ENCODE measurements at regions not wholly inside any gene's neighbourhood (a gene's known extent, or its start where the extent isn't known, plus 50 kb on each side); places are given as distances from the start of the nearest gene placed in this dataset.
"Not testable (repeated sequence)": the region's sequence is repeated elsewhere in the genome, so short reads cannot be mapped to it uniquely, and the experiment has no call there.

GRCh38 chr21:9705016-9705415 is 816.4 kb upstream of the TPTE start:
- intact Hi-C loops (cut with DNase I; ENCODE audit: low total_unique reads); H3K27me3 ChIP-seq; H3K4me1 ChIP-seq; H3K27ac ChIP-seq; H3K36me3 ChIP-seq; DNase-seq; H3K9me3 ChIP-seq; H3K4me3 ChIP-seq: not testable (repeated sequence)
- WGBS, 5 donors = 77 to 89% (median 80%) methylated on average over 14 to 42 of the region's 44 CpGs

GRCh38 chr21:9705455-9705854 is 815.9 kb upstream of the TPTE start:
- intact Hi-C loops (cut with DNase I; ENCODE audit: low total_unique reads); H3K36me3 ChIP-seq; DNase-seq; H3K4me1 ChIP-seq; H3K9me3 ChIP-seq; H3K27ac ChIP-seq; H3K4me3 ChIP-seq; H3K27me3 ChIP-seq: not testable (repeated sequence)
- 76 to 87% (median 80%) methylated on average over 20 to 44 of the region's 63 CpGs for WGBS, 5 donors

- 52 to 61% (median 58%) methylated on average over 6 of the region's 6 CpGs for WGBS, 5 donors
- H3K36me3 ChIP-seq; H3K27me3 ChIP-seq; DNase-seq; H3K27ac ChIP-seq; H3K4me1 ChIP-seq; intact Hi-C loops (cut with DNase I; ENCODE audit: low total_unique reads); H3K4me3 ChIP-seq: not testable (repeated sequence)
- peaks cover 0 to 54% (median 36%) of the 10 kb centered on the region in 4 donors for H3K9me3 ChIP-seq
Observed at GRCh38 chr21:9724542-9724941, 796.8 kb upstream of the TPTE start.

GRCh38 chr21:9727187-9727586 is 794.2 kb upstream of the TPTE start:
- 18 to 37% (median 23%) methylated on average over 3 of the region's 3 CpGs for WGBS, 5 donors
- peaks cover 0 to 52% (median 36%) of the 10 kb centered on the region in 4 donors for H3K9me3 ChIP-seq
- H3K27me3 ChIP-seq; intact Hi-C loops (cut with DNase I; ENCODE audit: low total_unique reads); H3K36me3 ChIP-seq; H3K27ac ChIP-seq; H3K4me1 ChIP-seq; H3K4me3 ChIP-seq; DNase-seq: not testable (repeated sequence)

GRCh38 chr21:9728219-9728992 is 793.0 kb upstream of the TPTE start:
- H3K4me1 ChIP-seq; DNase-seq; H3K4me3 ChIP-seq; intact Hi-C loops (cut with DNase I; ENCODE audit: low total_unique reads); H3K27me3 ChIP-seq; H3K36me3 ChIP-seq; H3K27ac ChIP-seq: not testable (repeated sequence)
- peaks cover 0 to 53% (median 33%) of the 10 kb centered on the region in 4 donors for H3K9me3 ChIP-seq
- WGBS, 5 donors = 52 to 60% (median 56%) methylated on average over 5 of the region's 5 CpGs

- Histone ChIP-seq H3K36me3 (no peaks in the 10 kb centered on the region), H3K9me3 (peaks cover 7 to 58% (median 37%) of the 10 kb centered on the region in 4 donors), H3K4me3 (no peak overlapping the region), H3K27me3 (no peaks in the 10 kb centered on the region), H3K27ac (no peak overlapping the region), H3K4me1 (no peaks in the 10 kb centered on the region)
- TF ChIP-seq POLR2A (IDR thresholded peaks at IDR 0.05) (no peak), CTCF (IDR thresholded peaks at IDR 0.05) (no peak), EP300 (IDR thresholded peaks at IDR 0.05) (no peak), POLR2AphosphoS5 (IDR thresholded peaks at IDR 0.05) (no peak)
- intact Hi-C loops (cut with DNase I; ENCODE audit: low total_unique reads) = no loop called here
- WGBS, 5 donors = 62 to 72% (median 67%) methylated on average over 3 of the region's 3 CpGs
- DNase-seq = no peak
Observed at GRCh38 chr21:9730866-9731265, 790.5 kb upstream of the TPTE start.

- 65 to 71% (median 69%) methylated on average over 5 of the region's 5 CpGs for WGBS, 5 donors
- H3K9me3 ChIP-seq = peaks cover 7 to 62% (median 41%) of the 10 kb centered on the region in 4 donors
- intact Hi-C loops (cut with DNase I; ENCODE audit: low total_unique reads) = not testable (repeated sequence)
Observed at GRCh38 chr21:9731317-9731716, 790.1 kb upstream of the TPTE start.

GRCh38 chr21:9732605-9733004 is 788.8 kb upstream of the TPTE start:
- 60 to 70% (median 62%) methylated on average over 3 of the region's 3 CpGs for WGBS, 5 donors
- H3K36me3 ChIP-seq; H3K27me3 ChIP-seq; H3K4me3 ChIP-seq; DNase-seq; H3K4me1 ChIP-seq; intact Hi-C loops (cut with DNase I; ENCODE audit: low total_unique reads); H3K27ac ChIP-seq: not testable (repeated sequence)
- H3K9me3 ChIP-seq = peaks cover 7 to 67% (median 48%) of the 10 kb centered on the region in 4 donors

More at GRCh38 chr21:9731317-9731716, 790.1 kb upstream of the TPTE start:
- H3K36me3 ChIP-seq, H3K4me1 ChIP-seq, H3K4me3 ChIP-seq, H3K27me3 ChIP-seq, DNase-seq, H3K27ac ChIP-seq: not testable (repeated sequence)

GRCh38 chr21:9733761-9734558 is 787.4 kb upstream of the TPTE start:
- H3K36me3 ChIP-seq; intact Hi-C loops (cut with DNase I; ENCODE audit: low total_unique reads): not testable (repeated sequence)
- WGBS, 5 donors = 67 to 74% (median 70%) methylated on average over 6 of the region's 6 CpGs

More at GRCh38 chr21:9733761-9734558, 787.4 kb upstream of the TPTE start:
- DNase-seq, H3K4me1 ChIP-seq, H3K27me3 ChIP-seq, H3K4me3 ChIP-seq, H3K27ac ChIP-seq: not testable (repeated sequence)
- H3K9me3 ChIP-seq = peaks cover 7 to 69% (median 50%) of the 10 kb centered on the region in 4 donors

Data from stomach (tissue), 8 donors.